ENCODE measurements at regions not wholly inside any gene's neighbourhood (a gene's known extent, or its start where the extent isn't known, plus 50 kb on each side); places are given as distances from the start of the nearest gene placed in this dataset.
"Not testable (repeated sequence)": the region's sequence is repeated elsewhere in the genome, so short reads cannot be mapped to it uniquely, and the experiment has no call there.

DNA sequence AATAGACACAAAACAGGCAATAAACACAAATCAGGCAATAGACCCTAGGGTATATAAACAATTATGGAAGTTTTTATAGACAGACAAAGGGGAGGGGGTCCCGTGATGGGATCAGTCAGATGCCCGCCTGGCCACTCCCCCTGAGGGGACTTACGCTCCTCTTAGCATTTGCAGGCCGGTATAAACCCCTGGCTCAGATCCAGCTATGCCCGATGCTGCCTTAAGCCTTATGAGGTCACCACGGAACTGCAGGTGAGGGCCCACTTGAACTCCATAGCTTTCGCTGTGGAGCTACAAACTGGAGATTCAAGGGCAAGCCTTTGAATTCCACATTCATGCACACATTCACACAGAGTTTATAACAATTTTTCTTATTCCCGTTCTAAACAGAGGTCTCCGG is 340.5 kb upstream of the USP9Y start:
- DNase-seq = no peak

DNA sequence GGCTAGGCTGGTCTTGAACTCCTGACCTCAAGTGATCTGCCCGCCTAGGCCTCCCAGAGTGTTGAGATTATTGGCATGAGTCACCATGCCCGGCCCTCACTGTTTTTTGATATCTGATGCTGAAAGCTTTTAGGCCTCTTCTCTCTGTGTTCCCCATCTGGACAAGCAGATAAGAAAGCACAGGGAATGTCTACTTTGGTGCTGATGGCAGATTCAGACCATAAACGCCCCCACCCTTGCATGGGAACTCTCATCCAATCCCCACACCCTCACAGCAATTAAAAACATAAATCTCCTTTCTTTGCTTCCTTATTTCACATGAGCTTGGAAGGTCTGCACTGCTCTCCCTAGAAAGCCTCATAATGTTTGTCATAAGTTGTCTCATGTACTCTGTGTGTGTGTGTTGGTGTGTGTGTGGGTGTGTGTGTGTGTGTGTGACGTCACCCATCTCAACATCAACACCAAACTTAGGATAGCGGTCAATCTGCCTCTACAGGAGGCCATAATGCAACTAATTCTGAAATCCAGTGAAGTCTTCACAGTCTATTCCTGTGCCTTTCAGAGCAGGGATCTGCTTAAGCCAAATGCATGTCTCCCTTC is 335.6 kb upstream of the USP9Y start:
- no peak for DNase-seq

DNA sequence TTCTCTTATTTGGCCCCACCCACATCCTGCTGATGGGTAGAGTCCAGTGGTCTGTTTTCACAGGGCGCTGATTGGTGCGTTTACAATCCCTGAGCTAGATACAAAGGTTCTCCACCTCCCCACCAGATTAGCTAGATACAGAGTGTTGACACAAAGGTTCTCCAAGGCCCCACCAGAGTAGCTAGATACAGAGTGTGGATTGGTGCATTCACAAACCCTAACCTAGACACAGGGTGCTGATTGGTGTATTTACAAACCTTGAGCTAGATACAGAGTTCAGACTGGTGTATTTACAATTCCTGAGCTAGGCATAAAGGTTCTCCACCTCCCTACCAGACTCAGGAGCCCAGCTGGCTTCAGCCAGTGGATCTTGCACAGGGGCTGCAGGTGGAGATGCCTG is 326.4 kb upstream of the USP9Y start:
- not testable (repeated sequence) for DNase-seq

DNA sequence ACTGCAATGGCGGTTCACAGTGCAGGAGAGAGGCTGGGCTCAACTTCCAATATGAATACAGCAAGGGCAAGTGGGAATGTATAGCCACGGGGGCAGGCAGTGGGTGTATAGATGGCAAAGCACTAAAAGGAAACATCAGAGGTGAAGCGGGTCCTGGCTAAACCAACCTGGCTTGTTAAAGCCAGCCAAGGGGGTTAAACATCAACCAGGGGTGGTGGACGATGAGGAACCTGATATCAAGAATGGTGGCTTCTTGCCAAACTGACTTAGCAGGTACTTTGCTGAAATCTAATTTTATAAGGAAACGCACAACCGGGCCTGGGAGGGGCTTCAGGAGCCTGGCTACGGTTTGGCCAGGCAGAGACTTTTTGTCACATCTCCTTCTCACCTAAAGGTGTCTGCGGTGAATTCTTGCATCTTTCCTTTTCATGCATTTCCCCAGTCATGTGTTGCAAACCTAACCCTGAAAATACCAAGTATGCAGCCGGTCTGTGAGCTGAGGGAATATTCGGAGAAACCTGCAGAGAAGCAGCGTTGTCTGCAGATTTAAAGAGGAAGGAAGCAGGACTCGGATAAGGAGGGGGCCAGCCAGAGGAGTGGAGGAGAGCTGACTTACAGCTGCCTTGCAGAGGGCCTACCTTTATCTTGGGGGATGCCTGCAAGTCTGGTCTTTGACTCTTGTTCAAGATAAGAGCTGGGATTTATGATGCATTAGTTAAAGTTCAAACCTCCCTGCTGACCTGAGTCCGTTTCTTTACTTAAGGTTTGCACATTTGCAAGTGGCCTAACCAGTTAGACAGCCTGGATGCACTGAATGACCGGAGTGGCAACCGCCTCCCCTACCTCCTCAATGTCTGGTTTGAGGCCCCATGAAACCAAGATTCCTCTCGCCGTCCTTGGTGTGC is 309.1 kb upstream of the USP9Y start:
- not testable (repeated sequence) for DNase-seq

DNA sequence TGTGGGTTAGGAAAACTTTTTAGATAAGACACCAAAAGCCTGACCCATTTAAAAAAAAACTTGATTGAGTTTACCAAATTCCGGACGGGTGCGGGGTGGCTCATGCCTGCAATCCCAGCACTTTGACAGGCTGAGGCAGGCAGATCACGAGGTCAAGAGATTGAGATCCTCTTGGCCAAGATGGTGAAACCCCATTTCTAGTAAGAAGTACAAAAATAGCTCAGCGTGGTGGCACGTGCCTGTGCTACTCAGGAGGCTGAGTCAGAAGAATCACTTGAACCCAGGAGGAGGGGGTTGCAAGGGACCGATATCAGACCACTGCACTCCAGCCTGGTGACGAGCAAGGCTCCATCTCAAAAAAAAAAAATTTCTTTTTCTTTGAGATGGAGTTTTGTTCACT is 307.8 kb upstream of the USP9Y start:
- no peak for DNase-seq

DNA sequence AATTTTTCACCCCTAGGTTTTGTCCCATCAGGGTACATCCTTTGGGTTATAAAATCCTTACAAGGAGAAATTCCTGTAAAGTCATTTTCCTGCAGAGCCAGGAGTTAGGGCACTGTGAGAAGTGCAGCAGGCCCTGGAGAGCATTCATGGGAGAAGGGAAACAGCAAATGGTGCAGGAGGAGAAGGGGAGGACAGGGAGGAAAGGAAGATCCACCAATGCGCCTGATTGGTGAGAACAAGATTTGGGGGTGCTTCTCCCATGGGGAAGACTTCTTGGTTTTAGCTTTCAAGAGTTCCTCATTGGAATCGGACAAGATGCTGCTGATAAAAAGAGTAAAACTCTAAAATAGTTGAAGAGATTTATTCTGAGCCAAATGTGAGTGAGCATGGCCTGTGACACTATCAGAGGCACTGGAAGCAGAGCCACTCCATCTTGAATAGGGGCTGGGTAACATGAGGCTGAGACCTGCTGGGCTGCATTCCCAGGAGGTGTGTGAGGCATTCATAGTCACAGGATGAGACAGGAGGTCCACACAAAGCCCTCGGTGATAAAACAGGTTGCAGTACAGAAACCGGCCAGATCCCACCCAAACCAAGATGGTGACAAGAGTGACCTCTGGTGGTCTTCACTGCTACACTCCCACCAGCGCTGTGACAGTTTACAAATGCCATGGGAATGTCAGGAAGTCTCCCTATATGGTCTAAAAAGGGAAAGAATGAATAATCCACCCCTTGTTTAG is 305.5 kb upstream of the USP9Y start:
- not testable (repeated sequence) for DNase-seq

DNA sequence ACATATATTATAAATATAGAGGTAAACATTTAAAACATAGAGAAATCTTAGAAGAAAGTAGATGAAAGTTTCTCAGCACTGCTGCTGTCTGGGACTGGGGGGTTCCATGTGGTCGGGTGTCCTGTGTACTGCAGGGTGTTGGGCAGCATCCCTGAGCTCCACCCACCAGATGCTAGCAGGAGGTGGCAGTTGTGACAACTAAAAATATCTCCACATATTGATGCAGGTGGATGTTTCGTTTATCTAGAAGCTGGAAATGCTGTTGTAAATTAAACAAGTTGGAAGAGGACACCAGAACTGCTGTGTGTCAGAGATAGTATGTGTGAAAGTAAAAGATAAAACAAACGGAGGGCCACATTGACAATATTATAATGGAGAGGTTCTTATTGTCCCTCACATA is 297.1 kb upstream of the USP9Y start:
- no peak for DNase-seq

DNA sequence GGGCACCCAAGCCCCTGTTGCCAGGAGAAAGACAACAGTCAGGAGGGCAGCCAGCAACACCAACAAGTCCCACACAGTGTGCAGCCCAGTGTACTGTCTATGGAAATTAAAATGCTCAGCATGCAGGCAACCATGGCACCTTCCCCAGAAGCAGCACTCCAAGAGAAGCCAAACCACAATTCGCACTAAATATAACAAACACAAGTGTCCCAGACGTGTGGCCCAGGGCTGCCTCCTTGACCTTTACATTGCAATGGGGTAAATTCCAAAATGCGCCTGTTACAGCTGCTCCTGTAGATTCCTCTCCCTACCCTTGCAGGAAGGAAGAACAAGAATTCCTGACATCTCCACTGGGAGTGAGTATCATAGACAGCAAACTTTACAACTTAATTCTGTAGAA is 292.8 kb upstream of the USP9Y start:
- no peak for DNase-seq

DNA sequence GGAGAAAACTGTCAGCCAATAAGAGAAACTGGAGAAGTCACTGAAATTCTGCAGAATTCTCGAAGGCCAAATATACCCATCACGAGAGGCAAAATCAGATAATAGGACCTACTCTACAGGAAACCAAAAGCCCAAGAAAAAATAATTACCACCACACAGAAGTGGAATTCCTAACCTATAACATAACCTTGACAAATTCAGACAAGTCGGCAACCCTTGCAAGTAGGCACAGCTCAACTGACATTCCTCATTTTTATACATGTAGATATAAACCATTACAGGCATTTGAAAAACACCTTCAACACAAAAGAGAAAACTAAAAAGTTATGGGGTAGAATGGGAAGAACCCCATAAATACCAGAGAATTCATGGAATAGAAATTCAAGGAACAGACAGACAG is 290.3 kb upstream of the USP9Y start:
- no peak for DNase-seq

DNA sequence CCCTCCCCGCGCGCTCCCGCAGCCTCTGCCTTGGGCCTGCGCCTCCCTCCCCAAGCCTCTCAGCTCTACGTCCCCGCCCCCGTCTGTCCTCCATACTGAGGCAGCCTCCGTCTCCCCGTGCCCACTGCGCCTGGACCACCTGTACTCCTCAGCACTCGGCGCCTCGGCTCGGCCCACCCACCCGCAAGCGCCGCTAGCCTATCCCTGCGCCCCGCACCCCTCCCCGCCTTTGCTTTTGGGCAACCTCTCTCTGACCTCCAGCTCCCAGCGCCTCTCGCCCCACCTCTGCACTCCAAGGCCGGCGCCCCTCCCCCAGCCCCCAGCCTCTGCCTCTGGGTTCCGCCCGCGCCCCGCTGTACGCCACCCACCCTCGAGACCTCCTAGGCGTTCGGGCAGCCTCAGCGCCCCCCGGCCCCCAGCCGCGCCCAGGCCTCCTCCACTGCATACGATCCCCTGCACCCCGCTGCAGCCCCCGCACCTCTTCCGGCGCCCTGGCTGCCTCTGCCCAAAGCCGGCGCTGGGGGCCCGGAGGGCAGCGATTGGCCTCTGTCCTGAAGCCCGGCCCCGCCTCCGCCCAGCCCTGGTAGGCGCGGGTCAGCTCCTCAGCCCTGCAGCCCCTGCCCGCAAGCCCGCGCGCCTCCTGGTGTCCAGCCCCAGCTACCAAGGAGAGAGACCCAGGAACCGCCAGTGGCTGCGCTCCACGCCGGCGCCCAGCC is 279.8 kb upstream of the USP9Y start:
- peak; percentile 43 for DNase-seq

DNA sequence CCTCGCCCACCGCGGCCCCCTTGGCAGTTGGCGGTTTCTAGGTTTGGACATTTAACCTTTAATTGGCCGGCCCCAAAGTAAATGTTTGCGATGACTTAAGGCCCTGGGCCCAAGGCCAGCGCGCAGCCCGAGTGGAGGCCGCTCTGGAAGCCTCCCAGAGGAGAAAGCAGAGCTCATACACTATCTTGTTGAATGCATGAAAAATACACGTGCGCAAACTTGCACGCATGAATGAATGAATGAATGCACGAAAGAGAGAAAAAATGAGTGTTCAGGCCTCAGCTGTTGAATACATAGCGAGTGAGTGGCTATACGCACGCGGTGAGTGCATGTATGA is 279.3 kb upstream of the USP9Y start:
- DNase-seq = no peak

DNA sequence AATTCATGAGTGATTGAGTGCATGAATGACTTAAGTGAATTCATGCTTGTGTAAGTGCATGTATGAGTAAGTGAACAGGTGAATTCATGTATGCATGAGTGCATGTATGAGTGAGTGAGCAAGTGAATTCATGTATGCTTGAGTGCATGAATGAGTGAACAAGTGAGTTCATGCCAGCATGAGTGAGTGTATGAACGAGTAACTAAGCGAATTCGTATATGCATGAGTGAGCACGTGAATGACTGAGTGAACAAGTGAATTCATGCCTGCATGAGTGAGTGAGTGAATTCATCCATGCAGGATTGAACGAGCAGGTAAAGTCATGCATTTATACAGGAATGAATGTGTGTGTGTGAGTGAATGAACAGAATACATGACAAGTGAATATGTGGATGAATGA is 278.5 kb upstream of the USP9Y start:
- no peak for DNase-seq

DNA sequence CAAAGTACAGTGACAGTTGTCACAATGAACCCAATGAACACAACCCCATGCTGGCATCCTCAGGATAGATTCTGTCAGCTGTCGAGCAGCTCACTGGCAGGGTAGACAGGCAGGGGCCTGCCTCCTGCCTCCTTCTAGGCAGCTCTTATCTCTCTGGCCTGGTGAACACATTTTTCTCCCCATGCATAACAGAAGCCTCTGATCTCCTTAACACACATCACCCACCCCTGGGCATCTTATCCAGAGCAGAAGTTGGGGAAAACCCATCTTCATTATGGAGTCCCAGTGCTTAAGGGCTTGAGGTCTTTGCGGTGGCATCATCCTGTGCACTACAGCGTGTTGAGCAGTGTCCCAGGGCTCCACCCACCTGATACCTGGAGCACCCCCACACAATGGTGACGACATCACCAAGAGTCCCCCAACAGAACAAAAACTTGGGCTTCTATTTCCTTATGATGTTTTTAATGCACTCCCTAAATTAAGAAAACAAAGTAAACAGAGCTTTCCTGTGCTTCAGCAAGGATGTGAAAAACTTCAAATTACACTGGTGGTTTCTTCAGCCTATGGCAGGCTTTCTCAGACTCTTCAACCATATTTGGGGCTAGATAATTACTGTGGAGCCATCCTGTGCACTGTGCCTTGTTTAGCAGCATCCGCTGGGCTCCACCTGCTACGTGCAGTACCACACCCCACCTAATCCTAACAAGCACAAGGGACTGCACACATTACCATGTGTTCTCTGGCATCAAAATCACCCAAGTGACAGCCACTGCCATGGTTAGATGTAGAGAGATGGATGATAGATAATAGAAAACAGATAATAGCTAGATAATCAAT is 277.4 kb upstream of the USP9Y start:
- DNase-seq = no peak

DNA sequence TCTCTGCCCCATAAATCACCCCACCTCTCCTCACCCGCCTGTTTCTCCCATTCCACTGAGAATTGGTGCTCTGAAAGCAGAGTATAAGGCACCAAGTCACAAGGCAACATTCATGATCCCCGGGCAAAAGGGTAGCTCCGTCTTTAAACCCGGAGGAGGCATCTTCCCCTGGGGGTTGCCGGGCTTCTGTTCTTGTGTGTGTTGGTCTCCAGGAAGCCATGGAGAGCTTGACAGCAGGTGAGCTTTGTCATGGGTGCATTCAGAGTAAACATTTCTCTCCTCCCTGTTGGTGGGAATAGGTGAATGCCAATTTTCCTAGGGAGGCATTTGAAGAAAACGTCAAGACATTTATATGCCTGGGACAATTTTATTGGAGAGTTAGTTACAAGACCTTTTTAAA is 275.5 kb upstream of the USP9Y start:
- DNase-seq = no peak

DNA sequence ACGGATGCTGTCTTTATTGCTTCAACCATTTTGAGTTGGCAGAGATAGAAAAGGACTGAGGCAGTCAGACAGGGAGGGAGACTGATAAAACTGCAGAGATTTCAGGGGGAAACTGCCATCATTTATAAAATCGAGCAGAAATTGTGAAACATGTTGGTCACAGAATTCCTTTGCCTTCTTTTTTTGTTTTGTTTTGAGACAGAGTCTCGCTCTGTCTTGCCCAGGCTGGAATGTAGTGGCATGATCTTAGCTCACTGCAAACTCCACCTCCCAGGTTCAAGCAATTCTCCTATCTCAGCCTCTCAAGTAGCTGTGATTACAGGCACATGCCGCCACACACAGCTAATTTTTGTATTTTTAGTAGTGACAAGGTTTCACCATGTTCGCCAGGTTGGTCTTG is 273.7 kb upstream of the USP9Y start:
- DNase-seq = no peak

DNA sequence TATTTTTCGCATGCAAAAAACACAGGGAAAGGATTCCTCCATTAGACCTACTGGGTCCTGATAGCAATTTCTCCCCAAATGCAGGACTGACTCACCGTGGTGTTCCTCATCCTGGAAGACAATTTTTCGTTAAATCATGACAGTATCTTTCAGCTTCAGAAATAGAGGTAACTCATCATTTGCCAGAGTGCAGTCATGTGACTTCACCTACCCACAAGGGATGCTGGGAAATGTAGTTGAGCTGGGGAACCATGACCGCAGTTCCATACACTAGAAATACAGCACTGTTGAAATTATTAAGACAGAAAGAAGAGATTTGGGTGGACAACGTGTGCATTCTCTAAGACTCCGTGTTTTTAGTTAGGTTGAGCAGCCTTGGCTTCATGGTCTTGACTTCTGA is 269.5 kb upstream of the USP9Y start:
- DNase-seq = no peak

DNA sequence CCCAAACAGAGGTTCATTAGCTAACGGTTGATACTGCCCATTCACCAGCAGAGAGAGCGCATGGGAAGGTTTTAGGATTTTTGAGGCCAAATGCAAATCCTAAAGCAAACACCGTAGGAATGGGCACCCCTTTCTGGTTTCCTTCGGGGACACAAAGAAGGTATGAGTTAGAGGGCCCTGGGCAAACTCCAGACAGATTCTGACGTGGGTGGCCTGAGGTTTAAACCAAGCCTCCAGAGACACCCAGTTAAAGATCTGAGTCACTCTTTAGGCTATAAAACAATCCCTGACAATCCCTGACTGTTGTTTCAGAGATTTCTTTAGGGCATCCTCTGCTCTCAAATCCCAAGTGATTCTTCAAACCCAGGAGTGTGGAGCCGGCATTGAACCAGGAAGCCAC is 262.2 kb upstream of the USP9Y start:
- DNase-seq = not testable (repeated sequence)

DNA sequence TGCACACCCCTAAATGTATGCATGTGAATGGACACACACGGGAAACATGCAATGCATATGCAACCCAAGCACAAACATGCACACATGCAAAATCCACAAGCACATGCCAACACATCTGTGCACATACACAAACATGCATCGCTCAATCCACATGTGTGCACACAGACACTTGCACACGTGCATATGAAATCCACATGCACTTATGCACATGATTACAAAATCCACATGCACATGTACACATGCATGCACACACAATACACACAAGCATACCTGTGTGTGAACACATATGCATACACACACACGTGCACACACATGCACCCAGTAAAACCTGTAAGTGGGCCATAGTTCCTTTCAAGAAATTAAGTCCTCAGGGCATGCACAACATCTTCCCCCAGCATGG is 256.8 kb upstream of the USP9Y start:
- no peak for DNase-seq

DNA sequence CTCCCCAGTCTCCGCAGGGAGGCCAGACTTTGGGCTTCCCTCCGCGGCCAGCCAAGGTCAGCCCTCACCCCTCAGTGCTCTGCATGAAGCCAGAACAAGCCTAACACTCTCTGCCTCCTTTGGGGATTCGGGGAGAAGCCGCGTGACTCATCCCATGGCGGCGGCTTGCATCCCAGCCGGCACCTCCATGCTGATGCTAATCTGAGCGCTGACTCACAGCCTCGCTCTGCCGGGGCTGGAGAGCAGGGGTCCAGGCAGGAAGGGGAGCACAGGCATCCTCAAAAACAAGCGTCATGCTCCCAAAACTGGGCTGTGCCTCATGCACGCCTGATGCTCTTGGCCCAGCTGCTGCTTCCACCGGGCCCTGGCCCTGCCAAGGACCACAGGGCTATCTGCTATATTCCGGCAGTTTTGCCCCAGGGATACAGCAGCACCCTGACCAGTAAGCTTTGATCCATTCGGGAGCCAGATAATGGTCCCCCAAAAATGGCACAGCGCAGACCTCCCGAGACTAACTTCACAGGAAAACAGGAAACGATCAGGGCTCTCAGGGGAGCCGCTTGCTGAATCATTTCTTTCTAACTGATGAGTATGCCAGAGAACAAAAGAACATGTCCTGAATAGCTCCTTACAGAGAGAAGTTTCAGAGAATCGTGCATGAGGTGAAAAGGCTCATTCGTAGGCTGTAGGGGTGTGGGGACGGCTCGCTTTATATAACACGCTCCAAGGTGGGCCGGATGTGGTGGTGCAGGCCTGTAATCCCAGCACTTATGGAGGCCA is 254.4 kb upstream of the USP9Y start:
- peak; percentile 80 for DNase-seq

DNA sequence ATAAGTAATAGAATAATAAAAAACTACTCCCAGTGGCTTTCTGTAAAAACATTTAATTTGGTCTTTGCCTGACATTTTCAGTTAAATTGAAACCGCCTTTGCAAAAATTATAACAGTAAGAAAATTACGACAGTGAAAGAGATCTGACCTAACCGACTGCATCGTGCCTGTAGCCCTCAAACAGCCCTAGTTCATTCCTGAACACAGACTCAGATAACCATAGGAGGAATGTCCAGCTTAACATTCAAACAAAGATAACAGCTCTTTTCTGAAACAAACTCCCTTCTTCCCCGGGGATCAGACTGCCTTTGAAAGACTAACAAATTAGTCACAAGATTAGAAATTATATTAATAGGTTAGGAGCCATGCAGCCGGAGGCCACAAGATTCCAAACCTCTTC is 252.5 kb upstream of the USP9Y start:
- DNase-seq = peak; percentile 8

DNA sequence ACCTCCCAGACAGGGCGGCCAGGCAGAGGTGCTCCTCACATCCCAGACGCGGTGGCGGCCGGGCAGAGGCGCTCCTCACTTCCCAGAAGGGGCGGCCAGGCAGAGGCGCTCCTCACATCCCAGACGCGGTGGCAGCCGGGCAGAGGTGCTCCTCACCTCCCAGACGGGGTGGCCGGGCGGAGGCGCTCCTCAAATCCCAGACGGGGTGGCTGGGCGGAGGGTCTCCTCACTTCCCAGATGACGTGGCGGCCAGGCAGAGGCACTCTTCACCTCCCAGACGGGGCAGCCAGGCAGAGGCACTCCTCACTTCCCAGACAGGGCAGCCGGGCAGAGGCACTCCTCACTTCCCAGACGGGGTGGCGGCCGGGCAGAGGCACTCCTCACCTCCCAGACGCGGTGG is 247.7 kb upstream of the USP9Y start:
- not testable (repeated sequence) for DNase-seq

DNA sequence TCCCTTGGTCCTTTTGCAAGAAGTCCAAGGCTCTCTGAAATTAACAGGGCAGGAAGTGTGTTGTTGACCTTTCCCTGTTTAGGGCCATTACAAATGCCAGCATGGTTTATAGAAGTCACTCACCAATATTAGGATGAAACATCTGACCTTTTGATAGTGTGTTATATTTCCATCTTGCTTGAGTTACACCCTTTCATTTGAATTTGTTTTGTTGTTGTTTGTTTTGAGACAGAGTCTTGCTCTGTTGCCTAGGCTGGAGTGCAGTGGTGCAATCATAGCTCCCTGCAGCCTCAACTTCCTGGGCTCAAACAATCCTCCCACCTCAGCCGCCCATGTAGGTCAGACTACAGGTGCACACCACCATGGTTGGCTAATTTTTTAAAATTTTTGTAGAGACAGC is 241.1 kb upstream of the USP9Y start:
- DNase-seq = no peak
